K562 (cell line): ENCODE measurements at regions not wholly inside any gene's neighbourhood (a gene's known extent, or its start where the extent isn't known, plus 50 kb on each side); places are given as distances from the start of the nearest gene placed in this dataset.
A peak's percentile ranks its signal among the peaks of the same experiment; 100 is the strongest.

Source experiments
- BRF1 ChIP-seq: IDR thresholded peaks from 3 replicates; pipeline ENCODE4 v1.6.1; 2011; ENCODE audit warnings: borderline replicate concordance, mild to moderate bottlenecking; ENCODE audit not compliant: insufficient read length; ENCODE audit errors: extremely low read depth
- EWSR1 ChIP-seq: fragments of 450-650 bp; IDR thresholded peaks from 2 replicates; pipeline ENCODE4 v1.6.1; 2018; ENCODE audit warnings: borderline replicate concordance, mild to moderate bottlenecking, low read depth, moderate library complexity; ENCODE audit not compliant: partially characterized antibody
- FOXK1 ChIP-seq: sonication (generic); formaldehyde crosslinking; IDR thresholded peaks from 2 replicates; pipeline ENCODE4 v1.8.0; 2022; ENCODE audit warnings: missing genetic modification reagents, mild to moderate bottlenecking, borderline replicate concordance
- FOXM1 ChIP-seq, 2 experiments: fragments of 450-650 bp in 1 of 2; sonication (generic) in 1 of 2; formaldehyde crosslinking in 1 of 2; IDR thresholded peaks; 2 replicates each; pipeline versions ENCODE4 v1.6.1 to v1.9.0; 2017 to 2022; ENCODE audit warnings: low read depth in 2 of 2, mild to moderate bottlenecking in 2 of 2, missing genetic modification reagents in 1 of 2, moderate library complexity in 1 of 2
- HDAC2 ChIP-seq: fragments of 450-650 bp; IDR thresholded peaks from 2 replicates; pipeline ENCODE4 v1.6.1; 2016; ENCODE audit warnings: mild to moderate bottlenecking
- HNRNPL ChIP-seq: fragments of 200-400 bp; formaldehyde crosslinking; IDR thresholded peaks from 2 replicates; pipeline ENCODE4 v1.6.1; 2017; ENCODE audit warnings: low read depth, mild to moderate bottlenecking, low read length
- KLF1 ChIP-seq: fragments of 450-650 bp; IDR thresholded peaks from 2 replicates; pipeline ENCODE4 v1.6.1; 2016; ENCODE audit warnings: missing genetic modification characterization, missing compliant biosample characterization
- MAFK ChIP-seq: IDR thresholded peaks from 2 replicates; pipeline ENCODE4 v1.6.1; 2011; ENCODE audit warnings: low read length, improper control_type of control experiment
- MLX ChIP-seq, 2 experiments: fragments of 450-650 bp in 1 of 2; sonication (generic) in 1 of 2; formaldehyde crosslinking; conservative IDR thresholded peaks; 2 replicates each; pipeline versions ENCODE4 v1.4.0 to v1.8.1; 2020 to 2022; ENCODE audit warnings: mild to moderate bottlenecking in 1 of 2, missing genetic modification reagents in 1 of 2
- MTA1 ChIP-seq: fragments of 450-650 bp; IDR thresholded peaks from 2 replicates; pipeline ENCODE4 v1.6.1; 2017; ENCODE audit warnings: borderline replicate concordance
- MTF1 ChIP-seq: fragments of 250-450 bp; sonication (Bioruptor Pico); IDR thresholded peaks from 2 replicates; pipeline ENCODE4 v1.9.0; 2021; ENCODE audit warnings: moderate library complexity, mild to moderate bottlenecking, inconsistent platforms, borderline replicate concordance
- PCBP2 ChIP-seq: fragments of 200-400 bp; formaldehyde crosslinking; IDR thresholded peaks from 2 replicates; pipeline ENCODE4 v1.6.1; 2018; ENCODE audit warnings: low read length, low read depth, mild to moderate bottlenecking, moderate library complexity; ENCODE audit not compliant: poor library complexity, severe bottlenecking
- PHF21A ChIP-seq: fragments of 450-650 bp; IDR thresholded peaks from 2 replicates; pipeline ENCODE4 v1.6.1; 2017; ENCODE audit warnings: low read depth, borderline replicate concordance
- PRDM10 ChIP-seq: fragments of 450-650 bp; IDR thresholded peaks from 2 replicates; pipeline ENCODE4 v1.6.1; 2018; ENCODE audit not compliant: partially characterized antibody
- RB1 ChIP-seq: fragments of 450-650 bp; IDR thresholded peaks from 2 replicates; pipeline ENCODE4 v1.6.1; 2017; ENCODE audit warnings: low read depth, mild to moderate bottlenecking
- SMARCC2 ChIP-seq: fragments of 450-650 bp; IDR thresholded peaks from 2 replicates; pipeline ENCODE4 v1.6.1; 2017; ENCODE audit warnings: antibody characterized with exemption, moderate library complexity, mild to moderate bottlenecking, low read depth
- STAT5A ChIP-seq: IDR thresholded peaks from 2 replicates; pipeline ENCODE4 v1.6.1; 2012; ENCODE audit warnings: low read length, inconsistent platforms, borderline replicate concordance
- TCF7 ChIP-seq: sonication (generic); IDR thresholded peaks from 2 replicates; pipeline ENCODE4 v1.6.1; 2016; ENCODE audit warnings: antibody characterized with exemption, borderline replicate concordance
- ZBTB43 ChIP-seq: sonication (generic); formaldehyde crosslinking; IDR thresholded peaks from 2 replicates; pipeline ENCODE4 v1.8.0; 2023; ENCODE audit warnings: mild to moderate bottlenecking, missing genetic modification reagents
- ZFX ChIP-seq: sonication (generic); formaldehyde crosslinking; IDR thresholded peaks from 2 replicates; pipeline ENCODE4 v1.8.0; 2022; ENCODE audit warnings: mild to moderate bottlenecking, missing genetic modification reagents, moderate library complexity
- ZNF133 ChIP-seq: fragments of 250-450 bp; sonication (Bioruptor Pico); IDR thresholded peaks from 2 replicates; pipeline ENCODE4 v1.4.0; 2020; ENCODE audit warnings: mild to moderate bottlenecking
- ZNF644 ChIP-seq: fragments of 200-800 bp; sonication (Bioruptor generic); IDR thresholded peaks from 2 replicates; pipeline ENCODE4 v1.6.1; 2016; ENCODE audit warnings: low read depth, missing genetic modification characterization, missing compliant biosample characterization
- ZNF766 ChIP-seq: fragments of 200-800 bp; sonication (Bioruptor generic); conservative IDR thresholded peaks from 2 replicates; pipeline ENCODE4 v1.6.1; 2016; ENCODE audit warnings: missing genetic modification characterization, missing compliant biosample characterization
- ZZZ3 ChIP-seq: fragments of 450-650 bp; IDR thresholded peaks from 2 replicates; pipeline ENCODE4 v1.6.1; 2016; ENCODE audit warnings: antibody characterized with exemption, mild to moderate bottlenecking, moderate library complexity

- TF ChIP-seq HDAC2 (peak; percentile 97), FOXK1 (CRISPR knock-in tag) (no peak), PHF21A (no peak), MLX (CRISPR knock-in tag; conservative IDR thresholded peaks at IDR 0.05) (no peak), ZNF133 (CRISPR knock-in tag) (no peak), ZZZ3 (no peak), MTF1 (CRISPR knock-in tag) (no peak), ZFX (CRISPR knock-in tag) (no peak), BRF1 (no peak), TCF7 (peak; percentile 61; the same call in 1 of the 2 replicates), FOXM1 (IDR thresholded peaks at IDR 0.05; ENCODE audit: low read depth) (peak; percentile 97), FOXM1 (CRISPR knock-in tag; IDR thresholded peaks at IDR 0.05; ENCODE audit: low read depth) (no peak), STAT5A (peak; percentile 98), MTA1 (peak; percentile 92), PRDM10 (no peak), EWSR1 (no peak), ZNF644 (tag) (no peak), MAFK (0 out of 2 replicates have a peak, but pooled peaks have one; percentile 36), KLF1 (no peak), PCBP2 (no peak), ZBTB43 (no peak), SMARCC2 (peak; percentile 99), ZNF766 (CRISPR knock-in tag) (no peak; the same call in 1 of the 2 replicates), RB1 (no peak), HNRNPL (no peak)
Measured at GRCh38 chr21:35482933-35483662, 434.0 kb upstream of the RUNX1 start (continued).
